Globus pallidus (tissue), 1 donor: ENCODE measurements at regions not wholly inside any gene's neighbourhood (a gene's known extent, or its start where the extent isn't known, plus 50 kb on each side); places are given as distances from the start of the nearest gene placed in this dataset.

Experiments used
- DNase-seq: peaks from one replicate; pipeline ENCODE4 v3.0.0-alpha.2; 2015; ENCODE audit warnings: low spot score

DNA sequence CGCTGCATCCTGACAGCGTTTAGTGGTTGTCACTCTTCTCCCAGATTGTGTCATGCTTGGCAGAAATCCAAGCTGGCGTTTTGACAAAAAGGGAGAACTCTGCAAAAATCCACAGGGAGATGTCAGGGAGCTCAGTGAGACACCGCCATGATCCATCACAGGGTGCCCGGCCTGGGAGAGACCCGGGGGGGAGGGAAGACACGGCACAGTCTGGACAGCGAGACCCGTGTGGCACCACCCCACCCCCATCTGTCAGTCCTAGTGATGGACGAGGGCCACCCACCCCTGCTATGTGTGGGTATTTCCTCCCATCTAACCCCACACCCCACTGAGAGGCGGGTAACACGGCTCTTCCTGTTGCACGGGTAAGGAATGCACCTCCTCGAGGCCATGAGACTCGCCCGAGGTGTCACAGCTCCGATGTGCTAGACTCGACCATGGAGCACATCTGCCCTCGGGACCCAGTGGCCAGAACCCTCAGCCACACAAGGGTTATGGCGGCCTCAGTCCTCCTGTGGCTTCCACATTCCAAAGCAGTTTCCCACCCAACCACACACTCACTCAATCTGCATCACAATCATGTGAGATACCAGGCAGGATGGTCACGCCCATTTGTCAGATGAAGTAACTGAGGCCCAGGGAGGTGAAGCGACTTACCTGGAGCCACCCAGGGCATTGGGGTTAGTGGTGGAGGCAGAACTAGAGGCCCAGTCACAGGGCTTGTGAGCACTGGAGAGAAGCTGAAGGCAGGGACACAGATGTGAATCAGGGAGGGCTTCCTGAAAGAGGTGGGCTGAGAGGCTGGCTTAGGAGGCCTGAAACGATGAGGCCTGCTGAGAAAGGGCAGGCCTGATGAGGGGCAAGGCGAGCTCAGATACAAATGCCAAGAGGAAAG is 688.5 kb downstream of the MATN1 start:
- peak; percentile 6 for DNase-seq

DNA sequence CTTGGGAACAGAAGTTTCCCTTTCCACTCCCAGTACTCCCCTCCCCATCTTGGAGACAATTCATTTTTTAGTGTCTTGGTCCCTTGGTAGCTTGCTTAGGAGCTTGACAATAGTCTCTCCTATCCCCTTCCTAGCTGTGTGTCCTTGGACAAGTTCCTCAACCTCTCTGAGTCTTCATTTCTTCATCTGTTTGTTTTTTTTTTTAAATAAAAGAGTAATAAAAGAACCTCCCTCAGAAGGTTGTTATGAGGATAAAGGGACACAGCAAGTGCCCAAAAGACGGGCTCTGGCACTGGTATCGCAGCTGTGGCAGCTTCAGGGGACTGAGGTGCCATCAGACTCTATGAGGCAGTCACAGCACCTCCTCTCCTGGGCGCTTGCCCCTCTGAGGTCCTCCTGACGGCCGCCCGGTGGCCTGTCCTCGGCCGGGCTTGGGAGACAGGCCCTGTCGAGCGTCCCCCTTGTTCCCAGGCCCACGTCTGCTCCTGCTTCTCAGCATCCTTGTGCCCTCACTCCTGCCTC is 689.2 kb downstream of the MATN1 start:
- no peak for DNase-seq

DNA sequence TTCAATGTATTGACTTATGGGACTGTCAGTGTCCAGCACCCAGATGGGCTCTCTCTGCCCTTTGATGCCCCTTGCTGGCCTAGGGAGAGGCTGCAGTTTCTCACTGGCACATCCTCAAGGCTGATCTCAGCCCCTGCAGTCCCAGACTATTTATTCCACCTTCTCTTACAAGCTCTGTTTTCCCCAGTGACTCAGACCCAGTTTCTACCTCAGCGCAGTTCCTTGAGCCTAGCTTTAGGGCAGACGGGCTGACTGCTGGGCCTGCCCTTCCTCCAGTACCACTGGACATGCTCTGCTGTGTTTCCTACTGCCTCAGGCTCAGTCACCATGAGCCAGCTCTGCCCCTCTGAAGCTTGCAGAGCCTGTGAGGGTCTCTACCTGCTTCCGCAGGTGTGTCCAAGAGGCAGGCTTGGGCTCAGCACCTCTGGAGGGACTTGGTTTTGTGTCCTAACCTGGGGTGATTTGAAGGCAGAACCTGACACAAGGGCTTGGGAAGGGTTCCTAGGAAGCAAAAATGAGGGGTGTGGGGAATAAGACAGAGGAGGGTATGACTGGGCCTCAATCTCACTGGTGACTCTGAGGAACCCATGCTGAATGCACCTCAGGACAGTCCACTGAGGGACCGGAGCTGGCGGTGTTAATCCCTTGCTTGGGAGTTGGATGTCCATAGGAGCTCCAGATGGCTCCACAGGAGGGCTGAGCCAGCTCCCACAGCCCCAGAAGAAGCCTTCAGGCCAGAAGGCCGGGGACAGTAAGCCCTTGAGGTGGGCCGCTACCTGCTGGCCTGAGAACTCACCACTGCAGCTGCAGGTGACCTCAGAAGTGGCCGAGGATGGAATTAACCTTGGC is 689.9 kb downstream of the MATN1 start:
- no peak for DNase-seq

DNA sequence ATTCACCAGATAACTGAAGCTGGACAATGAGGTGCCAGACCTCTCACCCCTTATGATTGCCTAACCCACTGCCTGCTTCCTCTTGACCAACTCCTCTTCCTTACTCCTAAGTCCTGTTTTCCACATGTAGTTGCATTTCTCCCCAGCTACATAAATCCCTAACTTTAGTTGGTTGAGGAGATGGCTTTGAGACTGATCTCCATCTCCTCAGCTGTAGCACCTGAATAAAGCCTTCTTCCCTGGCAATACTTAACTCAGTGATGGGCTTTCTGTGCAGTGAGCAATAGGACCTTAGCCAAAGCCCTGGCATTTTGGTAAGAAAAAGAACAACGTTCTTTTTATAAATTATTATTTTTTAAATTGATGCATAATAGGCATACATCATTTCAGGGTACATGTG is 691.1 kb downstream of the MATN1 start:
- no peak for DNase-seq

DNA sequence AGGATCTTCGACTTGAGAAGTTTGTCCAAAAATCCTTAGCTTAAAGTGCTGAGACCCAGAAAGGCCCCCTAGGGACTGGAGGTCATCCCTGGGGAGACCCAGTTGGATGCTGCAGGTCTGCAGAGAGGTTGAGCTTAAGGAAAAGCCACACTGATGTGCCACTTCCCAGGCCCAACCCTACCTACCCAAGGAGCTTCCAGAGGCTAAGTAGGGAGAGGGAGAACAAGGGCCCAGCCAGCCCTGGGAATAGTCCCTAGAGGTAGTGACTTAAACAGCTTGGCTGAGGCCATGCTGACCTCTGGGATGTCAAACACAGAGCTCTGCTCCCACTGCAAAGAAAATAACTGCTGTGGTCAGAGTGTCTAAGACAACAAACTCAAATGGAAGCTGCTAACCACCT is 693.7 kb downstream of the MATN1 start:
- no peak for DNase-seq

DNA sequence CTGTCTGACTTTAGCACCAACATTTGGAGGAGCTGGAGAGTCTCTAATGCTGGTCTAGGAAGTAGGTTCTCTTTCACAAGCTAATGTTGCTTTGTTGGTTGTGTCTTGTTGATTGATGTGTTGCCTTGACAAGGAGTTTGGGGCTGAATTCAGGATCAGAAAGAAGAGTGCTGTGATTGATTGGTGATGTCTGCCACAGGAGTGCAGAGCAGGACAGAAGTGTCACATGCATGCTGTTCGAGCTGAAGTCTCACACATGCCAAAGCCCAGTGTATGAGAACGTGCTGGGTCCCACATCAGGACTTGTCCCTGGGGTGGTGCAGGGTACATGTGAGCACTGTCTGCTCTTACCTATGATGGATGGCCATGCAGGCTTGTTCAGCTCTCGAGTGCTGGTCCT is 694.4 kb downstream of the MATN1 start:
- DNase-seq = no peak

DNA sequence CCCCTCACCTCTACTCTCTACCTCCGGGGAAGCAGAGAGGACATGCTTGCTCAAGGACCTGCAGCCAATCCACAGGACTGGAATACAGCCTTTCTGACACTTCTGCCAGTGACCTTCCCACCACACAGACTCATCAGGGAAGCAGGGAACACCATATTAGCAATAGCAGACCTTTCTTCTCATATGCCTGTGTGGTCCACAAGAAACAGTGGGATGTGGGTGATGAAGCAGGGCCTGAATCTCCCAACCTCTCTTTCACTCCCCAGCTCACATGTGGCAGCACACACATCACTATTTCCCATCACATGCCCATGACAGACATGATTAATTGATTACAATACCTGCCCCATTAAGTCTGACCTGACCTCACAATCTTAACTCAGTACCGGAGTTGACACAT is 695.1 kb downstream of the MATN1 start:
- no peak for DNase-seq

DNA sequence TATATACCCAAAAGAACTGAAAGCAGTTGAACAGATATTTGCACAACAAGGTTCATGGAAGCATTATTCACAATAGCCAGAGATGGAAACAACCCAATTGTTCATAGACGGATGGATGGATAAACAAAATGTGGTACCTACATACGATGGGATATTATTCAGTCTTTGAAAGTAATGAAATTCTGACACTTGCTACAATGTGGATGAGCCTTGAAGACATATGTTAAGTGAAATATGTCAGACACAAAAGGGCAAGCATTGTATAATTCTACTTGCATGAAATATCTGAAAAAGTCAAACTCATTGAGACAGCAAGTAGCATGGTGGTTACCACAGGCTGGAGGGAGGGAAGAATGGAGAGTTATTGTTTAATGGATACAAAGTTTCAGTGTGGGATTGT is 696.1 kb downstream of the MATN1 start:
- no peak for DNase-seq

DNA sequence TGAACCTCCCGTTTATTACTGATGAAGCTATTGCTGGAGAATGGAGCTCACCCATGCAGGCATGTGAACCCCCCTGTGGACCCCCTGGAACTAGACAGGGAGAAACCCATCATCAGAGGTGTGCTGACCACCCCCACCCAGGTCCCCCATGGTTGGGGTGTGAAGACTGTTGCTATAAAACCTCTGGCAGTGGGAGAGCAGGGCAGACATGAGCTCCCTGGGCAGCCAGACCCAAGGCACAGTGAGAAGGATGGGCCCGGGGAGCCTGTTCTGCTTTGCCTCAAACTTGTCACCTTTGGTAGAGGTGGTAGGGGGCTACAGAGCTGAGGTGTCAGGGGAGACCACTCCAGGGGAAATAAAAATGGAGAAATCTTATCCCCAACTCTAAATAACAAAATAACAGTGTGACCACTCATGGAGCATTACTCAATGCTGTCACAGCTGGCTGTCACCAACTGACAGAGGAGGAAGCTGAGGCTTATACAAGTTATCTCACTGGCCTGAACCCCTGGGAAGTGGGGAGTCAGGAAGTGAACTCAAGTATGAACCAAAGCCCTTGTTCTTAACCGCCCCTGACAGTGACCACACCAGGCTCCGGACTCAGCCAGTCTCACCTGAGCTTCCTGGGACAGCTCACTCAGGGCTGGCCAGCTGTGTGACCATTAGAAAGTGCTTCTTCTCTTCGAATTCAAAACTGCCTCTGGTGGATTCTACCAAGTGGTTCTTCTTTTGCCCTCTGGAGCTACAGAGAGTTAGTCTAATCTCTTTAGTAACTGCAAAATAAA is 698.8 kb downstream of the MATN1 start:
- DNase-seq = no peak

DNA sequence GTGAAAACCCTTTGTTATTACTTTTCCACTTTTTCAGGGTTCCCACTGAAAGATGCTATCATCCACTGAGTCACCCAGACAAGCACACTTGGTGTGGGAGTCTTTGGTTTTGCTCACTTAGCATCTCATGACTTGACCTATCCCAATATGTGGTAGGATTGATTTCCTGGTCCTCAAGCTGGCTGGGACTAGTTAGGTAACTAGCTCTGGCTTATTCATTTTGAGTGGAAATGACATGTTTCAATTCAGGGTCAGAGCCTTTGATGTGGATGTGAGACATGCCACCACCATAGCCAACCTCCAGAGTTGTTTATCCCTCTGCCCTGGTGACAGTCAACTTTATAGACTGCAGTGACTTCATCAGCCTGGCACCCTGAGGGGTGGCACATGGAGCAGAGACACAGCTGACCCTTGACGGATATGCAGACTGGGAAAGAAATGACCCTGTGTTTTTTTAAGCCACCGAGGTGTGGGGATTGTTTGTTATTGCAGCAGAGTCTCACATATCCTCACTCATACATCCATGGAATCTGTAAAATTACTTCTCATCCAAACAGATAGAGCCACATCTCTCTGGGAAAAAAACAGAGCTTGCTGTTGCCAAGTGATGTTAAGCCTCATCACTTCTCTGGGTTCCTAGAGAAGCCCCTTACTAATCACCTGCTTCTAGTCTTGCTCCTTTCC is 699.9 kb downstream of the MATN1 start:
- no peak for DNase-seq

DNA sequence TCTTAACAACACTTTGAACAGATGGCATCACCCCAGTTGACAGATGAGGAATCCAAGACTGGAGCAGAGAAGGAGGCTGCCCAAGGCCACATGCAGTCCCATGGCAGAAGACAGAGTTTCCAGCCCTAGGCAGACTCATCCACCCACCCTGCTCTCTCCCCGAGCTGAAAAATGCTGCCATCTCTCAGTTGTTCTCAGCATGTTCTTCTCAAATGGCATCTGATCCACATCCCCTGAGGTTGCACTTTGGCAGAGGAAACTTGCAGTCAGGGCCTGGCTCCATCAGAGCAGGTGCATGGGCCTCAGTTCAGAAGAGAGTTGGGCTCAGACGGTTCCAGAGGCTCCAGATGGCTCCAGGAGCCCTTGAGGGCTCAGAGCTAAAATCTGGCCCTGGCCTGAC is 709.4 kb downstream of the MATN1 start:
- DNase-seq = no peak

DNA sequence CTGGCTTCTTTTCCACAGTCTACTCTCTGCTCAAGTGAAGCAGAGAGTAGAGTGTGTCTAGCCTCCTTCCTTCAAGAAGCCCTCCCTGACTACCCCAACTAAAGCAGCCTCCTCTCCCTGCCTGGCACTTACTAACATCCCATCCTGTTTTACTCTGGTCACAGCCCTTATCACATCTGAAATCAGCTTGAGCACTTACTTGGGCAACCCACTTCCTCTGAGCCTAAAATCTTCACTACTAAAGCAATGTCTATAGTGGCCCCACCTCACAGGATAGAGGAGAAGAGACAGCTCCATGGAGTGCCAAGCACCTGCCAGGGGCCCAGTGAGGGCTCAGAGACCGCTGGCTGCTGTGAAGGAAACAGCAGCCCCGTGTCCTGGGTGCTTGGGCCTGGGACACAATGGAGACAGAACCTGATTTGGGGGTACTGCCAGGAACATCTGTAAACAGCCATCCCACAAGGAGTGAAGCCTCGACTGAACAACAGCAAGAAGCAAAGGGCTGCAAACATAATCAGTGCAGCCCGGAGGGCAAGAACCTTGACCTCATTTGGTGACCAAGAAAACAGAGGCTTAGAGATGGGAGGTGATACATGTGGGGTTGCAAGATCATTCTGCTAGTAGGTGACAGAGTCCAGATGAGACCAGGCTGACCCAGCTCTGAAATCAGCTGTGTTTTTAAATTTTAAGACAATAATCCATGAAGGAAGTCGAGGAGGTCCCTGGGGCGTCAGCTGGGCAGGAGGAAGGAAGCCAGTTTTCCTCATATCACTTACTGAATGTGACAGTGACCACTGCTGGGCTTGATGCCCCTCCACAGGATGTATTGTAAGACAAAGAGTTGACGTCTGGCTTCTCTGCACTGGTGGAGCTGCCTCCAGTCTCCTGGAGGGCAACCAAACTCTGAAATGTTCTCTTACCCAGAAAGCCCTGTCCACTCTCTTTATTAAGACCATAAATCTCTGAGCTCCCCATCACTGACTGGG is 710.6 kb downstream of the MATN1 start:
- DNase-seq = no peak

DNA sequence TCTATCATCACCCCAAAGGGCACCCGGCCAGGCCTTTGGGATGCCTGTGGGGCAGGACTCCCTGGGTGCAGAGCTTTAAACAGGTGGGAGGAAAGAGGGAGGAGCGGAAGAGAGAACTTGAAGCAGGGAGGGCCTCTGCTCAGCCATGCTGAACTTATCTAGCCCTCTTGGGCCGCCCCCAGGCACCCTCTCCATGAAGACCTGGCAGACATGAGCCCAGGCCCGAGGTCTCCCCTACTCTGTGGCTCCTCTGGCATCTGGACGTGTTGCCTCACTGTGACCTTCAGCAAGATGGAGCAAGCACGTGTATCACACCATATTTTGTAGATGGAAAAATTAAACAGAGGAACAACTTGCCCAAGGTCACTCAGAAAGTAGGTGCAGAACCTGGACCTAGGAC is 711.4 kb downstream of the MATN1 start:
- no peak for DNase-seq

DNA sequence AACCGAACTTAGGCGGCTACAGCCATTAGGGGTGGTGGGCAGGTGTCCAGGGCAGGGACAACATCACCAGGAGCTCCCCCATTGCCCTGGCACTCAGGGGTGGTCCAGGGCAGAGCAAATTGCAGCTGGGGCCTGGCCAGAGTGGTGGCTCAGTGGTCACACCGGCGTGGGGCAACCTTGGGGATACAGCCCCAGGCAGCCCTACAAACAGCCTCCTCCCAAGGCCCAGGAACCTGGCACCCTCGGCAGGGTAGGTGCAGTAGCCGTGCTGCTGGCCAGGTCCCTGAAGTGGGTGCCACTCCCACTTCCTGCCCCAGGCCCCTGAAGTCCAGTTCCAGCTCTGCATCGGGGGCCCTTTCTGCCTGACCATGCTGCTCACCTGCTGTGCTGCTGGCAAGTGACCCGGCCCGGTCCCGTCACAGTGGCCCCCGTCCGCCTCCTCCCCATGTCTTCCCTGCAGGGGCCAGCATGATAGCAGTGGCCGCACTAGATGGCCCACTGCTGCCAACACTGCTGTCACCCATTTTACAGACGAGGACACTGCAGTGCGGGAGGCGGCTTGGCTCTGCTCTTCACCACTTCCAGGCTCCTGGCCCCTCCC is 712.8 kb downstream of the MATN1 start:
- DNase-seq = no peak

DNA sequence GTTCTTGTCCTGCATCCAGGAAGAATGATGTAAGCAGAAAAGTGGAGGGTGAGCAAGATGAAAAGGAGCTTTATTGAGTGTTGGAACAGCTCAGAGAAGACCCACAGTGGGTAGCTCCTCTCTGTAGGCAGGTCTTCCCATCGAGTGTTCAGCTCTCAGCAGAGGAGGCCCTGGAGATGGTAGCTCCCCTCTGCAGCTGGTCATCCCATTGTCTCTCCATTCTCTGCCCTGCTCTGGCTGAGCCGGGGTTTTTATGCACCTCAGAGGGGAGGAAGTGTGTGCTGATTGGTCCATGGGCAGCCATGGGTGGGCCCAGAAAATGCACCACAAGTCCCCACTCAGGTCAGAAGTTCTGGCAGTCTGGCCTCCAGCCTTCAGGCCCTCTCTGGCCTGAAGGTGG is 713.7 kb downstream of the MATN1 start:
- DNase-seq = no peak

DNA sequence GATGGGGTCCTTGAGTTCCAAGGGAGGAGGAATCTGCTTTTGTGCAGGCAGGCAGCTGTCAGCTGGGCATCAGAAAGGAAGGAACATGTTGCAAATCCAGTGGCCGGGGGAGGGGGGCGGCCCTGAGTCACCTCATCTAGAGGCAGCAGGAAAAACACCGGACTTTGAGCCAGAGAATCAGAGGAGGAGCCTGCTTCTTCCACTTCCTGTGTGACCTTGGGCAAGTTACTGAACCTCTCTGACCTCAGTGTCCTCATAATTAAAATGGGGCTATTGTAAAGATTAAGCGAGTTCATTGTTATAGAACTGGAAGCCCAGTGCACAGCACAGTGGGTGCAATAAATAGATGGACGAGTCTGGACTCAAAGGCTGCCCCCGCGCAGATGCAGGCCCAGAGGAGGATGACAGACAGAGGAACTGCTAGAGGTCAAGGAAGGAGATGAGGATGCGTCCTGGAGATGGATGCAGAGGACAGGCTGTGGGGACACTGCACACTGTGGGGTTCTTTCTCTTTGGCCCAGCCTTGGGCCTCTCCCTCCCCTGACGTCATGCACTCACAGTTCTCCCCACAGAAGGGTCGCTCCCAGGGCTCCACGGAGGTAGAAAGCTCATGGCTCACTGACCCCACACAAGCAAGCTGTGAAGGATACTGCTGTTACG is 714.3 kb downstream of the MATN1 start:
- no peak for DNase-seq

DNA sequence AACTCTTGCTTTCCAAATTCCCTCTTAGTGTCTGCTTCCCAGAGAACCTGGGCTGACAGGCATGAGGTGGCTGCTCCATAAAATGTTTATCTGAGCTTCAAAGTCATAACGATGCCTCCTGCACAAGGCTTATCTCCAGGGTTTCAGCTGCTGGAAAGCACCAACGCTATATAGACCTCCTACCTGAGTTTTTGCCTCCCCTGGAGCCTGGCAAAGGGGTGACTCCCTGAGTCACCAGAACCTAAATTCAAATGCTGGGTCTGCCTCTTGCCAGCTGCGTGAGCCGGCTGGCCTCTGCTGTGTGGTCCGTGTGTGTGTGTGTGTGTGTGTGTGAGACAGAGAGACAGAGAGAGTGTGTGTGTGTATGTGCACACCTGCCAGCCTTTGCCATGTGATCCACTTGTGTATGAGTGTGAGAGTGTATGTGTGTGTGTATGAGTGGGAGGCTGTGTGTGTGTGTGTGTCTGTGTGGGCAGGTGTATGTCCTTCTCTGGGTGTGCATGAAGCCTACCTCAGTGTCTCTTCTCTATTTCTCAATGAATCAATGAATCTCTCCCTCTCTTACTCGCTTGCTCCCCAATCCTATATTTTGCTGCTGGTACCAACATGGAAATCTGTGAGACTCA is 714.9 kb downstream of the MATN1 start:
- no peak for DNase-seq

DNA sequence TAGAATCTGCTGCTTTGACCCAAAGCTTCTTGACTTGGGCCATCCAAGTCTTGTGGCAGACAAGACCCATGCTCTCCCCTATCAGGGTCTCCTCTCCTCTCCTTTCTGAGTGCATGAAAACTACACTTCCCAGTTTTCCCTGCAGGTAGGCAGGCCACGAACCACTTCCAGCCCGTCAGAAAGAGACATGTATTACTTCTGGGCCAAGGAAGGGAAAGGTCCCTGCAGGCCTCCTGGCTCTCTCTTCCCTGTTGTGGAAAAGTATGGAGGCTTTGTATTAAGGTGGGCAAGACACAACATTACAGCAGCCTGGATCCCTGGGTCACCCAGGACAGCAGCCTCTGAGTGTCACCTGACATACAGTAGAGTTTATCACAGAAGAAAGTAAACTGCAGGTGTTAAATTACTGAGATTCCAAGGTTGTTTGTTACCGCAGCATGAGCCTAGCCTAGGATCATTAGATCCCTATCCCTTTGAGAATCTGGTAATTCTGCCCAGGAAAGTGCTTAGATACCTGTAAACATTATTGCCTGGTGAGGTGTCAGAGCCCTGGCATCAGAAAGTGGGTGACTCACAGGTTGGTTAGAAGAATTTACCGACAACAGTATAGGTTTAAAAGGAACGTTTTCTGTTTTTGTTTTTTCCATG is 717.3 kb downstream of the MATN1 start:
- DNase-seq = no peak

DNA sequence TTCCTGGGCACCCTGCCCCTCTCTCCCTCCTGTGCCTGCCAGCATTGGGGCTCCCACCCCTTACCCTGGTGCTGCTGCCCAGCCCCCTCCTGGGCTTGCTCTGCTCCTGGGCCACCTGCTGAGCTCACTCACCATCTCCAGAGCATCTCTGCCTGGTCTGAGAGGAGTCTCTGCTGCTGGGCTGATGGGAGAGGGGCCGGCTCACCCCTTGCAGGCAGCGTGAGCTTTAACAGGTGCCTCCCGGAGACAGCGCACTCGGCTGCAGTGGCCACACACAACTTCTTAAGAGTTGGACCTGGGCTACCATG is 721.7 kb downstream of the MATN1 start:
- DNase-seq = no peak
